ENCODE measurements at regions not wholly inside any gene's neighbourhood (a gene's known extent, or its start where the extent isn't known, plus 50 kb on each side); places are given as distances from the start of the nearest gene placed in this dataset.

DNA sequence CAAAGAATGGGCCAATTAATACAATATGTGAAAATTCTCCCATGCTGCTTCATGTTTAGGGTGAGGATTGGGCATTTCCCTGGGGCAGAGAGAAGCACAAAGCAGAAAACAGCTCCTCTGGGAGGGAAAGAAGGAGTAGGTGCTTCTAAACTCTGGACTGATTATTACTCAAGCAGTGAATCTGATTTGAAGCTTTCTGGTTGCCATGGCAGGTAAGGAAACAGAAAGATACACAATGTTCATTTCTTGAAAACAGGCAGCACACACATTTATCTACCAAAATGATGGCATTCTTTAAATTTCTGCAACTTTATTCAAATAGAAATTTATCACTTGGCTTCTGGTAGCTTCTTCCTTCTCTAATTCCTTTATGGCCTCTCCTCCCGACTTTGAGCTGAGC lies 305.4 kb upstream of the CHD6 start:
- Histone ChIP-seq H3K27me3 (peaks cover 0 to 27% of the 10 kb centered on the region in 2 donors), H3K4me1 (no peaks in the 10 kb centered on the region), H3K9me3 (no peaks in the 10 kb centered on the region), H3K4me3 (no peak overlapping the region), H3K27ac (no peak overlapping the region), H3K36me3 (no peaks in the 10 kb centered on the region)
- TF ChIP-seq, protein P1, sequence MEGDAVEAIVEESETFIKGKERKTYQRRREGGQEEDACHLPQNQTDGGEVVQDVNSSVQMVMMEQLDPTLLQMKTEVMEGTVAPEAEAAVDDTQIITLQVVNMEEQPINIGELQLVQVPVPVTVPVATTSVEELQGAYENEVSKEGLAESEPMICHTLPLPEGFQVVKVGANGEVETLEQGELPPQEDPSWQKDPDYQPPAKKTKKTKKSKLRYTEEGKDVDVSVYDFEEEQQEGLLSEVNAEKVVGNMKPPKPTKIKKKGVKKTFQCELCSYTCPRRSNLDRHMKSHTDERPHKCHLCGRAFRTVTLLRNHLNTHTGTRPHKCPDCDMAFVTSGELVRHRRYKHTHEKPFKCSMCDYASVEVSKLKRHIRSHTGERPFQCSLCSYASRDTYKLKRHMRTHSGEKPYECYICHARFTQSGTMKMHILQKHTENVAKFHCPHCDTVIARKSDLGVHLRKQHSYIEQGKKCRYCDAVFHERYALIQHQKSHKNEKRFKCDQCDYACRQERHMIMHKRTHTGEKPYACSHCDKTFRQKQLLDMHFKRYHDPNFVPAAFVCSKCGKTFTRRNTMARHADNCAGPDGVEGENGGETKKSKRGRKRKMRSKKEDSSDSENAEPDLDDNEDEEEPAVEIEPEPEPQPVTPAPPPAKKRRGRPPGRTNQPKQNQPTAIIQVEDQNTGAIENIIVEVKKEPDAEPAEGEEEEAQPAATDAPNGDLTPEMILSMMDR (IDR thresholded peaks at IDR 0.05), result no peak
- intact Hi-C loops (cut with DNase I), result no loop called here
- DNase-seq (no peak), ATAC-seq (no peak)

DNA sequence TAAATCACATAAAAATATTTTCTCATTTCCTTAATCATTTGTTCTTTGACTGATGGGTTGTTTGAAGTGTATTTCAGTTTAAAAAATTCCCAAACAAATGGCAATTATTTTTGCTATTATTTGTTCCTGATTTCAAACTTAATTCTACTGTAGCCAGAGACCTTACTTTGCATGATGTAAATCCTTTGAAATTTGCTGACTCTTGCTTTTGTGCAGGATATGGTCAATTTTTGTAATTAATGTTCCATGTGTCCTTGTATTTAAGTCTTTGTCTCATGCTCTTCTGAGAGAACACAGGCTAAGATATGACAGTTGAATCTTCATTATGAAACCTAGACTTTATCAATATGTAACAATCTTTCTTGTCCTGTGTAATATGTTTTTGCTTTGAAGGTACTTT lies 295.0 kb upstream of the CHD6 start:
- Histone ChIP-seq H3K4me1 (no peaks in the 10 kb centered on the region), H3K36me3 (no peaks in the 10 kb centered on the region), H3K4me3 (no peak overlapping the region), H3K27me3 (peaks cover 0 to 24% of the 10 kb centered on the region in 2 donors), H3K27ac (no peak overlapping the region), H3K9me3 (no peaks in the 10 kb centered on the region)
- no peak for ATAC-seq
- intact Hi-C loops (cut with DNase I), result no loop called here
- no peak for DNase-seq
- TF ChIP-seq, protein P1 (IDR thresholded peaks at IDR 0.05), result no peak

DNA sequence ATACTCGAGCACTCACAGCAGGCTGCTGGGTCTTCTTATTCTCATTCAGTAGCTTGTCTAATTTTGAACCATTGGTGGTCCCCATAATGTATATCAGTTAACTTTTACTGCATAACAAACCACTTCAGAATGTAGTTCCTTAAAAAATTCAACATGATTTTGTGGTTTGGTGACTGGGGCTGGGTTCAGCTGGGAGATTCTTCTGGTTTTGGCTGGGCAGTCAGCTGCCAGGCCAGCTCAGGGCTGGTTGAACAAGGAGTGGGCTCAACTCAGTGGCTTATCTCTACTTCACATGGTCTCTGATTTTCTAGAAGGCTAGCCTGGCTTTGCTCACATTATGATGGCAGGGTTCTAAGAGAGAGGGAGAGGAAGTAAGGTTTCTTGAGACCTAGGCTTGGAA lies 292.4 kb upstream of the CHD6 start:
- H3K36me3 ChIP-seq, result no peaks in the 10 kb centered on the region
- TF ChIP-seq, protein P1 (IDR thresholded peaks at IDR 0.05), result no peak
- intact Hi-C loops (cut with DNase I), result no loop called here
- H3K9me3 ChIP-seq, result no peaks in the 10 kb centered on the region
- no peak for ATAC-seq
- no peak overlapping the region for H3K27ac ChIP-seq
- no peak for DNase-seq
- no peaks in the 10 kb centered on the region for H3K4me1 ChIP-seq
- H3K27me3 ChIP-seq, result peaks cover 0 to 15% of the 10 kb centered on the region in 2 donors
- no peak overlapping the region for H3K4me3 ChIP-seq

DNA sequence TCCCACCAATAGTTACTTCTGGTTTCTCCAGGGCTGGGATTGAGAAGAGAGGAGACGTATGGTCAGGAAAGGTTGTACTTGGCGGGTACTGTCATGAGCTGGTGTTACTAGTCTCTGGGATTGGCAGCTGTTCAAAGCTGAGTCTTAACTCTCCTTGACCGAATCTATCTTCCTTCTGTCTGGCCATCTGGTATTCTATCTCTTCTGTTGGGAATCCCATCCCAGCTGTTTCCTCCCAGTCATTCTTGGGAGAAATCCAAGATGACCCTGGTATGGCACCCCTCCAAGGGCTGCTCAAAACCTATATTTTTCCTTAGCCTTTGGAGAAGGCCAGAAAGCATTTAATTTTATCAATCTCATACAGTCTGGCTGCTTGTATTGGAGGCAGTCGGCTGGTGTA lies 287.0 kb upstream of the CHD6 start:
- H3K9me3 ChIP-seq, result no peaks in the 10 kb centered on the region
- H3K4me3 ChIP-seq, result no peak overlapping the region
- TF ChIP-seq, protein P1 (IDR thresholded peaks at IDR 0.05), result no peak
- peak in 1 of 4 donors; percentile 8 for DNase-seq
- intact Hi-C loops (cut with DNase I), result no loop called here
- no peaks in the 10 kb centered on the region for H3K27me3 ChIP-seq
- no peak for ATAC-seq
- no peaks in the 10 kb centered on the region for H3K4me1 ChIP-seq
- no peak overlapping the region for H3K27ac ChIP-seq
- H3K36me3 ChIP-seq, result no peaks in the 10 kb centered on the region

DNA sequence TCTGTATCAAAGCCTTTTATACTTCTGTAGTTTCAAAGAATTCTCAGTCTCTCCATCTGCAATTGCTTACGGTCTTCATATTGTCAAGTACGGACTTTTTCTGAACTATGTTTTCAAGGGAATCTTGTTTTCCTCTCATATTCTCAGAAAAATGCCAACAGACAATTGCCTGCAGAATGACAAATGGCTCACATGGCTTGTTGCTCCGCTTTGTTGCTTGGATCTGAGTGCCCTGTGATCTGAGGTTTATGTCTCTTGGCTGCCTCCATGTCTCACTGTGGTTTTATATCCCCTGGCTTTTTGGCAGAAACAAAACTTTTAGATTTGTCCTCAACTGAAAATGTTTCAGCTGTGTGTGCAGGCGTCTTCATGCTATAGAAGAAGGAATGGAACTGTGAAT lies 285.4 kb upstream of the CHD6 start:
- peak in 2 of 4 donors; percentile 11 to 57 for DNase-seq
- TF ChIP-seq, protein P1 (IDR thresholded peaks at IDR 0.05), result no peak
- intact Hi-C loops (cut with DNase I), result no loop called here
- Histone ChIP-seq H3K9me3 (no peaks in the 10 kb centered on the region), H3K27ac (no peak overlapping the region), H3K4me1 (no peaks in the 10 kb centered on the region), H3K27me3 (no peaks in the 10 kb centered on the region), H3K4me3 (no peak overlapping the region), H3K36me3 (no peaks in the 10 kb centered on the region)
- peak; percentile 21 for ATAC-seq

All from left lung (tissue), 4 donors.